GM19043 (cell line): ENCODE measurements at regions not wholly inside any gene's neighbourhood (a gene's known extent, or its start where the extent isn't known, plus 50 kb on each side); places are given as distances from the start of the nearest gene placed in this dataset.

ENCODE experiments used
- ATAC-seq: cut with Tn5 transposase; IDR thresholded peaks from one replicate; pipeline ENCODE4 v1.9.1; 2021; ENCODE audit warnings: low read depth; ENCODE audit not compliant: unreplicated experiment

- no peak for ATAC-seq
Measured at GRCh38 chr14:36035675-36036074, 140.8 kb downstream of the PTCSC3 start.

GRCh38 chr14:36028665-36029064, 147.9 kb downstream of the PTCSC3 start:
- no peak for ATAC-seq

GRCh38 chr14:36028218-36028617, 148.3 kb downstream of the PTCSC3 start:
- no peak for ATAC-seq

- no peak for ATAC-seq
Measured at GRCh38 chr14:36027354-36027753, 149.2 kb downstream of the PTCSC3 start.

- ATAC-seq: no peak
Measured at GRCh38 chr14:36022765-36023410, 153.6 kb downstream of the PTCSC3 start.

GRCh38 chr14:36021591-36022320, 154.8 kb downstream of the PTCSC3 start:
- ATAC-seq: no peak

GRCh38 chr14:36021030-36021422, 155.5 kb downstream of the PTCSC3 start:
- ATAC-seq: no peak

GRCh38 chr14:36020120-36021029, 156.1 kb downstream of the PTCSC3 start:
- no peak for ATAC-seq

- ATAC-seq: no peak
Measured at GRCh38 chr14:36019126-36019525, 157.4 kb downstream of the PTCSC3 start.

GRCh38 chr14:36014236-36014635, 162.3 kb downstream of the PTCSC3 start:
- ATAC-seq: no peak

GRCh38 chr14:36013483-36013882, 163.0 kb downstream of the PTCSC3 start:
- ATAC-seq: no peak

GRCh38 chr14:36012621-36013020, 163.9 kb downstream of the PTCSC3 start:
- ATAC-seq: no peak

- ATAC-seq: no peak
Measured at GRCh38 chr14:36009643-36010042, 166.9 kb downstream of the PTCSC3 start.

- ATAC-seq: no peak
Measured at GRCh38 chr14:36006623-36007022, 169.9 kb downstream of the PTCSC3 start.

GRCh38 chr14:36005670-36006069, 170.9 kb downstream of the PTCSC3 start:
- no peak for ATAC-seq

GRCh38 chr14:36001936-36002335, 174.6 kb downstream of the PTCSC3 start:
- no peak for ATAC-seq

- no peak for ATAC-seq
Measured at GRCh38 chr14:35999294-35999693, 173.2 kb downstream of the BRMS1L start.

- no peak for ATAC-seq
Measured at GRCh38 chr14:35998303-35998702, 172.2 kb downstream of the BRMS1L start.

- ATAC-seq: no peak
Measured at GRCh38 chr14:35993684-35993960, 167.5 kb downstream of the BRMS1L start.

- ATAC-seq: no peak
Measured at GRCh38 chr14:35992816-35993683, 166.9 kb downstream of the BRMS1L start.

- ATAC-seq: no peak
Measured at GRCh38 chr14:35991356-35991755, 165.2 kb downstream of the BRMS1L start.
